ENCODE measurements at regions not wholly inside any gene's neighbourhood (a gene's known extent, or its start where the extent isn't known, plus 50 kb on each side); places are given as distances from the start of the nearest gene placed in this dataset.
"Not testable (repeated sequence)": the region's sequence is repeated elsewhere in the genome, so short reads cannot be mapped to it uniquely, and the experiment has no call there.

DNA sequence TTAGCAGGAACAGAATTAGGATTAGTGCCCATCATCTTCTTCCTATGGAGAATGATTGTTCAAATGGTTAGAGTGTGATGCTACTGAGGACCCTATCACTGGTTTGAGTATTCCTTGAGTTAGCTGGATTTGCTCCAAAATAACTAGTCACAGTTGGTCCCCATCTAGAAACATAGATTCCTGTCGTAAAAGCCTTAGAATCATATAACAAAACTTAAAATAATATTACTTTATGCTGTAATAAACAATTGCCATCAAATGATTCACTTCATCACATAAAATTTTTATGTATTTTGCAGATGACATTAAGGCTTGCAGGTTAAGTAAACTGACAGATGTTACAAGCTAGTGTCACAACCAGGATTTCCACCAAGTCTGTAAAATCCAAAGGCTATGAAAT, 209.8 kb downstream of the CCER1 start:
- Histone ChIP-seq H3K27me3 (ENCODE audit: insufficient read depth, low read length) (no peaks in the 10 kb centered on the region), H3K9me3 (ENCODE audit: low read length) (no peaks in the 10 kb centered on the region), H3K4me1 (ENCODE audit: insufficient read depth, low read length) (no peaks in the 10 kb centered on the region), H3K4me3 (ENCODE audit: low read length) (no peak overlapping the region), H3K36me3 (ENCODE audit: insufficient read depth, low read length) (no peaks in the 10 kb centered on the region), H2AFZ (ENCODE audit: low read depth, low read length) (no peak overlapping the region)

DNA sequence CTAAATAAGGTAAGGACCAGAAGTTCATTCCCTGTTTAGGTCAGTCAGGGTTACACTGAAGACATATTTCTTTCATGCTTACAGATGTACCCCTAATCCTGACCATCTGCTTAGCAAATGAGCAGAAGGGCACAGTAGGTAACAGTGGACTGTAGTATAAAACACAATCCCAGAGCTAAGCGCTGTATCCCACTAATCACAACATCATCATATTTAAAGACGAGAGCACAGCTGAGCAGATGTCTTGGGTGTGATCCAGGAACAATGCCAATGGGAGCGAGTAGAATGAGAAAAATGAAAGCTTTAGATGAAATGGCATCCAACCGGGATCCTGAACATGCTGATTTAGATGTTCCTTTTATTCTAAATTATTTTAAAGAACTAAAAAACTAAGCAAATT, 213.4 kb downstream of the CCER1 start:
- Histone ChIP-seq H3K36me3 (ENCODE audit: insufficient read depth, low read length) (no peaks in the 10 kb centered on the region), H3K27me3 (ENCODE audit: insufficient read depth, low read length) (no peaks in the 10 kb centered on the region), H2AFZ (ENCODE audit: low read depth, low read length) (no peak overlapping the region), H3K4me1 (ENCODE audit: insufficient read depth, low read length) (no peaks in the 10 kb centered on the region), H3K4me3 (ENCODE audit: low read length) (no peak overlapping the region), H3K9me3 (ENCODE audit: low read length) (no peaks in the 10 kb centered on the region)

DNA sequence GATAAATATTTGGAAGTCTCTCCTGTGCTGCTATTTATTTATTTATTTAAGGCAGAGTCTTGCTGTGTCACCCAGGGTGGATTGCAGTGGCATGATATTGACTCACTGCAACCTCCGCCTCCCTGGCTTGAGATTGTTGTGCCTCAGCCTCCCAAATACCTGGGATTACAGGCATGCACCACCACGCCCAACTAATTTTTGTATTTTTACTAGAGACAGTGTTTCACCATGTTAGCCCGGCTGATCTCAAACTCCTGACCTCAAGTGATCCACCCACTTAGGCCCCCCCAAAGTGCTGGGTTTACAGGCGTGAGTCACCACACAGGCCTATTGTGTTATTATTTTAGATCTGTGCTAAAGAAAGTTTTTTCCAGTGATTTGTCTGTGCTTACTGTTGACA, 225.2 kb downstream of the CCER1 start:
- H3K9me3 ChIP-seq (ENCODE audit: low read length): no peaks in the 10 kb centered on the region
- H3K36me3 ChIP-seq (ENCODE audit: insufficient read depth, low read length): no peaks in the 10 kb centered on the region
- no peak overlapping the region for H2AFZ ChIP-seq (ENCODE audit: low read depth, low read length)
- H3K27me3 ChIP-seq (ENCODE audit: insufficient read depth, low read length): no peaks in the 10 kb centered on the region
- H3K4me1 ChIP-seq (ENCODE audit: insufficient read depth, low read length): no peaks in the 10 kb centered on the region
- no peak overlapping the region for H3K4me3 ChIP-seq (ENCODE audit: low read length)

DNA sequence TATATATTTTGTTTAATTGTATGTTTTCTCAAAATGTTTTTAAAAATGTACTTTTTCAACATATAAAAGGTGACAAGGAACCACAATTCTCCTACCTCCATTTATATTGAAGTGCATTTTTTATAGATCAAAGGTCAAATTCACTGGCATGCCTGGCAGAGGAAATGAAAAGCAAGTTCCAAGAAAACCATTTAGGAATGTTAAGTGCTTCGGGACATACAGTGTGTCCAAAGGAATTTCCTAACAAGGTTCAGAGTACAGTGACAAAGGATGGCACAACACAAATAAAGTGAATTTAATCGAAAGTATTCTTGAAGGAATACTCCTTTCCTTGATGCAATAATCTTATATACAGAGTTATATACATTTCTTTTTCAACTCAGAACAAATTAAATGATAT, 242.3 kb downstream of the CCER1 start:
- Histone ChIP-seq H3K36me3 (ENCODE audit: insufficient read depth, low read length) (no peaks in the 10 kb centered on the region), H2AFZ (ENCODE audit: low read depth, low read length) (no peak overlapping the region), H3K4me1 (ENCODE audit: insufficient read depth, low read length) (peaks cover 9% of the 10 kb centered on the region), H3K9me3 (ENCODE audit: low read length) (no peaks in the 10 kb centered on the region), H3K27me3 (ENCODE audit: insufficient read depth, low read length) (no peaks in the 10 kb centered on the region), H3K4me3 (ENCODE audit: low read length) (no peak overlapping the region)

DNA sequence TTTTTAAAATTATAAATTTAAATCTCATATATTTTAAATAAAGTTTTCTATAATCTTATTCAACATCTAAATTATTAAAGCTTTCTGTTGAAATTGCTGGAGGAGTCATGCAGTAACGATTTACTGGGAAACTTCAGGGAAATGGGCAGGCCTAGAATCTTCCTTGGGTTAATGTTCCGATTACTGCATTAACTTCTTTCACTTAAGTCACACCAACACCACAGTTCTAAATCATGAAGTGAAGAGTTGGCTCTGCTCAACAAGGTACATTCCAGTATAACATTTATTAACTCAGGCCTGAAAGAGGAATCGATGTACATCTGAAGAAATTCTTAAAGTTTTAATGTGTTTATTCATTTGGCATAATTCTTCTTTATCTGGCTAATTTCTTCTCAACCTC, 244.3 kb downstream of the CCER1 start:
- Histone ChIP-seq H2AFZ (ENCODE audit: low read depth, low read length) (no peak overlapping the region), H3K4me3 (ENCODE audit: low read length) (no peak overlapping the region), H3K9me3 (ENCODE audit: low read length) (no peaks in the 10 kb centered on the region), H3K27me3 (ENCODE audit: insufficient read depth, low read length) (no peaks in the 10 kb centered on the region), H3K4me1 (ENCODE audit: insufficient read depth, low read length) (peaks cover 7% of the 10 kb centered on the region), H3K36me3 (ENCODE audit: insufficient read depth, low read length) (no peaks in the 10 kb centered on the region)

DNA sequence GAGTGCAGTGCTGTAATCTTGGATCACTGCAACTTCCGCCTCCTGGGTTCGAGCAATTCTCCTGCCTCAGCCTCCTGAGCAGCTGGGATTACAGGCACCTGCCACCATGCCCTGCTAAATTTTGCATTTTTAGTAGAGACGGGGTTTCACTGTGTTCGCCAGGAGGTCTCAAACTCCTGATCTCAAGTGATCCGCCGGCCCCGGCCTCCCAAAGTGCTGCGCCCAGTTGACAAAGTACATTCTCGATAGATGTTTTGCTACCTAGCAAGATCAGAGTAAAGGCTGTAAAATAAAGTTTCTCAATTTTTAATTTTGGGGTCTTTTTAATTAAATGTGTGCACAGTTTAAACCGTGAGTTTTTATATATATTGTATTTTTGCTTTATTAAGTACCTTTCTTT, 248.9 kb downstream of the CCER1 start:
- H2AFZ ChIP-seq (ENCODE audit: low read depth, low read length): no peak overlapping the region
- H3K27me3 ChIP-seq (ENCODE audit: insufficient read depth, low read length): no peaks in the 10 kb centered on the region
- no peaks in the 10 kb centered on the region for H3K9me3 ChIP-seq (ENCODE audit: low read length)
- H3K36me3 ChIP-seq (ENCODE audit: insufficient read depth, low read length): no peaks in the 10 kb centered on the region
- no peaks in the 10 kb centered on the region for H3K4me1 ChIP-seq (ENCODE audit: insufficient read depth, low read length)
- no peak overlapping the region for H3K4me3 ChIP-seq (ENCODE audit: low read length)

DNA sequence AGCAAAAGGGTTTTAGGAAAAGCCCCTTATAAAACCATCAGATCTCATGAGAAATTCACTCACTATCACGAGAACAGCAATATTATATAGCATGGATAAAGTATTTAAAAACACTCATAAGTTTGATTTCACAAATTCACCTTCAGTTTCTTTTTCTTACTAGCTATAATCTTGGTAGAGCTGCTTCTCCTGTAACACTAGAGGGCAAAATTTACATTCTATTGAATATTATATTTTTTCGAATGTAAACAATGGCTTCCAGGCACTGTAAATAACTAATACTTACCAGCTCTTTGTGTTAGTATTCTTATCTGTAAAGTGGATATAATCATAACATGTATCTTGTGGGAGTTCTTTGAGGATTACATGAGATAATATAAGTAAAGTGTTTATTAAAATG, 259.6 kb downstream of the CCER1 start:
- no peak overlapping the region for H3K4me3 ChIP-seq (ENCODE audit: low read length)
- H3K9me3 ChIP-seq (ENCODE audit: low read length): no peaks in the 10 kb centered on the region
- no peaks in the 10 kb centered on the region for H3K27me3 ChIP-seq (ENCODE audit: insufficient read depth, low read length)
- H3K36me3 ChIP-seq (ENCODE audit: insufficient read depth, low read length): no peaks in the 10 kb centered on the region
- H3K4me1 ChIP-seq (ENCODE audit: insufficient read depth, low read length): no peaks in the 10 kb centered on the region
- no peak overlapping the region for H2AFZ ChIP-seq (ENCODE audit: low read depth, low read length)

DNA sequence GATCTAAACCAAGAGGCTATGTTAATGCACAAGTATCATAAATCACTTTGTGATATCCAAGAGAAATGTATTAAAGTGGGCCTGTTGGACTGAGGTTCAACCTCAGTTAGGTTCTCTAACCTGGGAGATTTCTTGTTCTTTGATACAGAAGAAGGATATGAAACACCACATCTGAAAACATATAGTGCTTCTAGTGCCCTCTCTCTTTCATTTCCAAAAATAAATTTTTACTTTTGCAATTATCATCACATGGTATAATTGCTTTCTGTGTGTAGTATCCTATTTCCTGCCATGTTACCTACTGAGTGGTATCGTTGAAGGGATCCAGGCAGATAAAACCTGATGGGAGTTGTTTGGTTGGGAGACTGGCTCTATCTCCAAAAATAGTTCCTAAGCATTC, 264.9 kb downstream of the CCER1 start:
- Histone ChIP-seq H3K4me3 (ENCODE audit: low read length) (no peak overlapping the region), H3K27me3 (ENCODE audit: insufficient read depth, low read length) (no peaks in the 10 kb centered on the region), H2AFZ (ENCODE audit: low read depth, low read length) (no peak overlapping the region), H3K4me1 (ENCODE audit: insufficient read depth, low read length) (no peaks in the 10 kb centered on the region), H3K36me3 (ENCODE audit: insufficient read depth, low read length) (no peaks in the 10 kb centered on the region), H3K9me3 (ENCODE audit: low read length) (no peaks in the 10 kb centered on the region)

DNA sequence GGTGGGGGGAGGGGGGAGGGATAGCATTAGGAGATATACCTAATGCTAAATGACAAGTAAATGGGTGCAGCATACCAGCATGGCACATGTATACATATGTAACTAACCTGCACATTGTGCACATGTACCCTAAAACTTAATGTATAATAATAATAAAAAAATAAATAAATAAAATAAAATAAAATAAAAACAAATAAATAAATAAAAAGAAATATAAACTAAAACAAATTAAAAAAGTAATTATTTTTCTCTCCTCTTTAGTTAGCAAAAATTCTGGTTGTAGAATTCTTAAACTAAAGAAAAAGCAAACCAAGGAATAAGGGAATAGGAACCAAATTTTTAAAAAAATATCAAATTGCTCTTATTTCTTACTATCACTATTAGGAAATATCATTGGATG, 267.3 kb downstream of the CCER1 start:
- H3K36me3 ChIP-seq (ENCODE audit: insufficient read depth, low read length); H3K9me3 ChIP-seq (ENCODE audit: low read length); H3K27me3 ChIP-seq (ENCODE audit: insufficient read depth, low read length): not testable (repeated sequence)

DNA sequence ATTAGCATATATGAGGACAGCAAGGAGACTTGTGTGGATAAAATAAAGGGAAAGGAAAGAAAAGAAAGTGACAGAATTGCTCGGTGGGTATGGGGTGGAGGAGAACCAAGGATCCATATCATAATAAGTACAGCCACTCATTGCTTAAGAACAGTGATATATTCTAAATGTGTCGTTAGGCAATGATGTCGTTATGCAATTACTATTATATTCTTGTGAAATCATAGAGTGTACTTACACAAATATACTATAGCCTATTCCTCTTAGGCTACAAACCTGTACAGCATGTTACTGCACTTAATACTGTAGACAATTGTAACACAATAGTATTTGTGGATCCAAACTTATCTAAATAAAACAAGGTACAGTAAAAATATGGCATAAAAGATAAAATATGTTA, 271.1 kb downstream of the CCER1 start:
- Histone ChIP-seq H3K4me1 (ENCODE audit: insufficient read depth, low read length) (no peaks in the 10 kb centered on the region), H2AFZ (ENCODE audit: low read depth, low read length) (no peak overlapping the region), H3K9me3 (ENCODE audit: low read length) (no peaks in the 10 kb centered on the region), H3K36me3 (ENCODE audit: insufficient read depth, low read length) (no peaks in the 10 kb centered on the region), H3K4me3 (ENCODE audit: low read length) (no peak overlapping the region), H3K27me3 (ENCODE audit: insufficient read depth, low read length) (no peaks in the 10 kb centered on the region)

More for the DNA sequence above, 267.3 kb downstream of the CCER1 start:
- H2AFZ ChIP-seq (ENCODE audit: low read depth, low read length); H3K4me1 ChIP-seq (ENCODE audit: insufficient read depth, low read length); H3K4me3 ChIP-seq (ENCODE audit: low read length): not testable (repeated sequence)

DNA sequence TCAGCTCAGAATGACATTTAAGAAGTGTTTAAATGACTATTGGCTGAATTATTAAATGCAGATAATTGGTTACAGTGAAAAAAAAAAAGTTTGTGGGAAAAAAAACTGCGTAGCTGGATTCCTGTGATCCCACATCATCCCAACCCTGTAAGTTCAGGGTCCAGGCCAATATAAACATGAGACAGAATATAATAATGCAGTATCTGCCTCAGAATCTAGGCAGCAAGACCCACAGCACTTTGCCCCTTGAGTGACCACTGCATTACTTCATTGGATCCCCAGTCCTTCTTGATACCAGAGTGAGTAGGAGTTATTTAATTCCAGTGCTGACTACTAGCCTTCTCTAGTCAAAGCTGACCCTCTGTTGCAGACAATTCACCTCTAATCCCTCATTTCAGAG, 272.6 kb downstream of the CCER1 start:
- H3K36me3 ChIP-seq (ENCODE audit: insufficient read depth, low read length): no peaks in the 10 kb centered on the region
- H3K4me3 ChIP-seq (ENCODE audit: low read length): no peak overlapping the region
- H3K4me1 ChIP-seq (ENCODE audit: insufficient read depth, low read length): no peaks in the 10 kb centered on the region
- H2AFZ ChIP-seq (ENCODE audit: low read depth, low read length): no peak overlapping the region
- H3K27me3 ChIP-seq (ENCODE audit: insufficient read depth, low read length): no peaks in the 10 kb centered on the region
- H3K9me3 ChIP-seq (ENCODE audit: low read length): no peaks in the 10 kb centered on the region

DNA sequence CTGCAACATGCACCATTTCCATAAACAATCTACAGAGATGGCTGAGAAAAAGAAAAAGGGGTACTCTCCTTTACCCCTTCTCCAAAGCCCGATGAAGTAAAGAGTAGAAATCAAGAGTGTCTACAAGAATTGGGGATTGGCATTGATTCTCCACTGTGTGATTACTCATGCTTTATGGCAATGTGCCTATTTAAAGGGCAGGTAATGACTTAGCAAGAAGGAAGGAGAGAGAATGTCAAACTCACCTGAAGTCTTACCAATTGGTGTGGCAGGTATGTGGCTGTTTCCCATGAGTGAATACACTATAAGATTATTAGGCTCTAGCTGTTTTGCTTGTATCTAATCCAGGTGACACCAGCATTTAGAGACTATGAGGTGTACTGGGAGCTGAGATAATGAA, 275.3 kb downstream of the CCER1 start:
- H3K27me3 ChIP-seq (ENCODE audit: insufficient read depth, low read length): no peaks in the 10 kb centered on the region
- no peak overlapping the region for H3K4me3 ChIP-seq (ENCODE audit: low read length)
- H3K4me1 ChIP-seq (ENCODE audit: insufficient read depth, low read length): no peaks in the 10 kb centered on the region
- no peaks in the 10 kb centered on the region for H3K36me3 ChIP-seq (ENCODE audit: insufficient read depth, low read length)
- no peak overlapping the region for H2AFZ ChIP-seq (ENCODE audit: low read depth, low read length)
- H3K9me3 ChIP-seq (ENCODE audit: low read length): no peaks in the 10 kb centered on the region

DNA sequence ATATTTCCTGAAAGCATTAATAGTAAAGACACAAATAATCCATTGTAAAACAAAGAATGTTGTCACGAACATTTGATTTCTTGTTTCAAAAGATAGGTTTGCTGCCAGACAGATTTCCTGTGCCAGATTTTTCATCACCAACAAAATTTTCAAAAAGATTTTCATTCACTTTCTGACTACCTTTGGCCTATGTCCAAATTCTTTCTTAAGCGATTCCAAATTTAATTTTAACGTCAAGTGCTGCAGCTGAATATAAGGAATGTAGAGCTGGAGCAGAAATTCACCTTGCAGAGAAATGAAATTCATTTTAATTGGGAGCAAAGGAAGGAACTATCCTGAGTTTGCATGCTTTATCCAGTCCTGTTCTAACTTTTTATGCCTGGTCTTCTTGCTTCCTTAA, 277.4 kb downstream of the CCER1 start:
- no peaks in the 10 kb centered on the region for H3K27me3 ChIP-seq (ENCODE audit: insufficient read depth, low read length)
- no peaks in the 10 kb centered on the region for H3K9me3 ChIP-seq (ENCODE audit: low read length)
- H2AFZ ChIP-seq (ENCODE audit: low read depth, low read length): no peak overlapping the region
- no peak overlapping the region for H3K4me3 ChIP-seq (ENCODE audit: low read length)
- H3K4me1 ChIP-seq (ENCODE audit: insufficient read depth, low read length): no peaks in the 10 kb centered on the region
- H3K36me3 ChIP-seq (ENCODE audit: insufficient read depth, low read length): no peaks in the 10 kb centered on the region

DNA sequence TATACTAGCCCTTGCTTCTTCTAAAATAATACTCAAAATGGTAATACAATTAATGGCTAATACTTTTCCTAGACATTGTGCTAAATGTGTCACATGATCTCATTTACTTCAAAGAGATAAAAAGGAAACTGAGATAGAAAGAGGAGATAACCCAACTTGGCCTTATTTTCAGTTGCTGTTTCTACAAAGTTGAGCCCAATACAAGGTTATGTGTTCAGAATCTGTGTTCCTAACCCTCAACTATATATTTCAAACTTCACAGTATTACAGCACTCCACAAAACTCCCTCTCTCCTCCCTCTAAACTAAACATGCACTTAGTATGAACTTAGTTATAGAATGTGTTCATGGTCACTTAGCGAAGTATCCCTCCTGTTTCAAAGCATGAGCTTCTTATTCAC, 277.9 kb downstream of the CCER1 start:
- no peaks in the 10 kb centered on the region for H3K4me1 ChIP-seq (ENCODE audit: insufficient read depth, low read length)
- H2AFZ ChIP-seq (ENCODE audit: low read depth, low read length): no peak overlapping the region
- H3K36me3 ChIP-seq (ENCODE audit: insufficient read depth, low read length): no peaks in the 10 kb centered on the region
- no peaks in the 10 kb centered on the region for H3K9me3 ChIP-seq (ENCODE audit: low read length)
- H3K4me3 ChIP-seq (ENCODE audit: low read length): no peak overlapping the region
- H3K27me3 ChIP-seq (ENCODE audit: insufficient read depth, low read length): no peaks in the 10 kb centered on the region

All from neuron (in vitro differentiated cells).